AG04450 (cell line): ENCODE measurements at regions not wholly inside any gene's neighbourhood (a gene's known extent, or its start where the extent isn't known, plus 50 kb on each side); places are given as distances from the start of the nearest gene placed in this dataset.
A peak's percentile ranks its signal among the peaks of the same experiment; 100 is the strongest.

Experiments
- CTCF ChIA-PET: fragments of 300-600, 350-600 bp; formaldehyde crosslinking; extraction: SDS; loops from one replicate; lab custom pipeline; 2022; ENCODE audit warnings: antibody characterized with exemption, inconsistent platforms; lab: Charles Lee
- POLR2A ChIA-PET: fragments of 350-600 bp; formaldehyde crosslinking; extraction: SDS; loops from one replicate; lab custom pipeline; 2021; ENCODE audit warnings: antibody characterized with exemption, inconsistent platforms; lab: Yijun Ruan, JAX
- DNase-seq: peaks from one replicate; pipeline ENCODE4 v3.0.0-alpha.2; 2011; ENCODE audit warnings: low read depth, low spot score
- H3K27ac ChIP-seq: one replicate; pipeline ENCODE4 v1.5.1; 2012; ENCODE audit warnings: low read depth, low read length, control low read depth
- H3K27me3 ChIP-seq: one replicate; pipeline ENCODE4 v1.6.0; 2012; ENCODE audit warnings: low read length; ENCODE audit not compliant: control insufficient read depth, insufficient read depth
- H3K4me3 ChIP-seq: 2 replicates; pipeline ENCODE4 v1.5.1; 2011; ENCODE audit warnings: mild to moderate bottlenecking, low read depth, low read length, control low read depth
- H3K9me3 ChIP-seq: 2 replicates; pipeline ENCODE4 v1.5.1; 2012; ENCODE audit warnings: low read length; ENCODE audit not compliant: control insufficient read depth, insufficient read depth
- CTCF ChIP-seq: IDR thresholded peaks from 2 replicates; pipeline ENCODE4 v1.5.1; 2011; ENCODE audit warnings: low read depth, low read length, control low read depth, inconsistent platforms

GRCh38 chr4:26116057-26116456 lies 202.0 kb downstream of the SMIM20 start:
- TF ChIP-seq CTCF = no peak
- peaks cover 4% of the 10 kb centered on the region for H3K27me3 ChIP-seq
- no peak for DNase-seq
- H3K9me3 ChIP-seq = peaks cover 27% of the 10 kb centered on the region
- CTCF ChIA-PET = interaction anchor here (0.5 kb wide), 1 partner anchor 164 kb away, joined by 5 read pairs; no protein-coding TSS in a partner anchor
- no peak overlapping the region for H3K4me3 ChIP-seq
- peak overlapping the region; percentile 13 for H3K27ac ChIP-seq
- POLR2A ChIA-PET = no interaction called here

GRCh38 chr4:26120098-26120825 lies 200.6 kb upstream of the RBPJ start:
- Histone ChIP-seq H3K27ac (no peak overlapping the region), H3K9me3 (peaks cover 7% of the 10 kb centered on the region), H3K27me3 (peaks cover 4% of the 10 kb centered on the region), H3K4me3 (no peak overlapping the region)
- ChIA-PET CTCF (no interaction called here), POLR2A (no interaction called here)
- DNase-seq = no peak
- no peak for TF ChIP-seq CTCF

GRCh38 chr4:26122690-26123089 lies 198.1 kb upstream of the RBPJ start:
- no peak for TF ChIP-seq CTCF
- no peaks in the 10 kb centered on the region for H3K9me3 ChIP-seq
- H3K4me3 ChIP-seq = no peak overlapping the region
- ChIA-PET POLR2A (no interaction called here), CTCF (no interaction called here)
- H3K27me3 ChIP-seq = no peaks in the 10 kb centered on the region
- H3K27ac ChIP-seq = no peak overlapping the region
- DNase-seq = no peak

- CTCF ChIA-PET = no interaction called here
- DNase-seq = no peak
- POLR2A ChIA-PET = no interaction called here
- H3K9me3 ChIP-seq = no peaks in the 10 kb centered on the region
- H3K27me3 ChIP-seq = no peaks in the 10 kb centered on the region
- TF ChIP-seq CTCF = no peak
- peak overlapping the region; percentile 11 for H3K27ac ChIP-seq
- peak overlapping the region; percentile 4; the same call in 1 of the 2 replicates for H3K4me3 ChIP-seq
Measured at GRCh38 chr4:26124753-26125321, 196.0 kb upstream of the RBPJ start.

GRCh38 chr4:26126143-26126718 lies 194.6 kb upstream of the RBPJ start:
- H3K9me3 ChIP-seq = no peaks in the 10 kb centered on the region

More at GRCh38 chr4:26126143-26126718, 194.6 kb upstream of the RBPJ start:
- no peak for DNase-seq
- CTCF ChIA-PET = no interaction called here
- Histone ChIP-seq H3K4me3 (no peak overlapping the region), H3K27ac (no peak overlapping the region), H3K27me3 (no peaks in the 10 kb centered on the region)
- POLR2A ChIA-PET = no interaction called here
- TF ChIP-seq CTCF = no peak
